ENCODE measurements at regions not wholly inside any gene's neighbourhood (a gene's known extent, or its start where the extent isn't known, plus 50 kb on each side); places are given as distances from the start of the nearest gene placed in this dataset.

DNA sequence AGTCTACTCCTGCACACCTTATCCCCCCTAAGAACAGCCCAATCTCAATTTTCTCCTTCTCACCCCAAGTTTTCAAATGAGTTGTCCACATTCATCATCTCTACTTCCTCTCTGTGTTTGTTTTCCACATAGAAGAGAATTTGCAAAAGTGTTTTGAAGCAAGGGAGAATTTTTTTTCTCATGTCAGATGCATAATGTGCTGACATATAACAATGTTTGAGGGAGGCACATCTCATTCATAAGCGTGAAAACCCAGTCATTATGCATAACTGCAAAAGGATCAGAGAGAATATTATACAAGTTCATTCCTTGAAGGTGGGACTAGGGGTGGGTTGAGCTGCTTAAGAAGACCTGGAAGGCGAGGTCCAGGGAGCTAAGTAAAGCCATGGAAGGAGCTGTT is 80.8 kb upstream of the SLC1A4 start:
- TF ChIP-seq, protein P1, sequence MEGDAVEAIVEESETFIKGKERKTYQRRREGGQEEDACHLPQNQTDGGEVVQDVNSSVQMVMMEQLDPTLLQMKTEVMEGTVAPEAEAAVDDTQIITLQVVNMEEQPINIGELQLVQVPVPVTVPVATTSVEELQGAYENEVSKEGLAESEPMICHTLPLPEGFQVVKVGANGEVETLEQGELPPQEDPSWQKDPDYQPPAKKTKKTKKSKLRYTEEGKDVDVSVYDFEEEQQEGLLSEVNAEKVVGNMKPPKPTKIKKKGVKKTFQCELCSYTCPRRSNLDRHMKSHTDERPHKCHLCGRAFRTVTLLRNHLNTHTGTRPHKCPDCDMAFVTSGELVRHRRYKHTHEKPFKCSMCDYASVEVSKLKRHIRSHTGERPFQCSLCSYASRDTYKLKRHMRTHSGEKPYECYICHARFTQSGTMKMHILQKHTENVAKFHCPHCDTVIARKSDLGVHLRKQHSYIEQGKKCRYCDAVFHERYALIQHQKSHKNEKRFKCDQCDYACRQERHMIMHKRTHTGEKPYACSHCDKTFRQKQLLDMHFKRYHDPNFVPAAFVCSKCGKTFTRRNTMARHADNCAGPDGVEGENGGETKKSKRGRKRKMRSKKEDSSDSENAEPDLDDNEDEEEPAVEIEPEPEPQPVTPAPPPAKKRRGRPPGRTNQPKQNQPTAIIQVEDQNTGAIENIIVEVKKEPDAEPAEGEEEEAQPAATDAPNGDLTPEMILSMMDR (IDR thresholded peaks at IDR 0.05; ENCODE audit: low read depth, low read length, missing input control) = no peak
- TF ChIP-seq HNF4G (IDR thresholded peaks at IDR 0.05) (no peak), HNF4A (conservative IDR thresholded peaks at IDR 0.05) (no peak), GABPA (IDR thresholded peaks at IDR 0.05 in 1 of 2, conservative IDR thresholded peaks at IDR 0.05 in 1 of 2) (no peak), MAX (IDR thresholded peaks at IDR 0.05) (no peak), EGR1 (IDR thresholded peaks at IDR 0.05; ENCODE audit: low read depth in 2 of 2) (no peak), ATF3 (IDR thresholded peaks at IDR 0.05) (no peak), YY1 (IDR thresholded peaks at IDR 0.05) (no peak), JUND (IDR thresholded peaks at IDR 0.05) (no peak)

All from liver (tissue), 3 donors.